GM19467 (cell line): ENCODE measurements at regions not wholly inside any gene's neighbourhood (a gene's known extent, or its start where the extent isn't known, plus 50 kb on each side); places are given as distances from the start of the nearest gene placed in this dataset.
A peak's percentile ranks its signal among the peaks of the same experiment; 100 is the strongest.
"Not testable (repeated sequence)": the region's sequence is repeated elsewhere in the genome, so short reads cannot be mapped to it uniquely, and the experiment has no call there.

ENCODE experiments used
- ATAC-seq: cut with Tn5 transposase; IDR thresholded peaks from one replicate; pipeline ENCODE4 v1.9.1; 2021; ENCODE audit warnings: mild to moderate bottlenecking, moderate library complexity; ENCODE audit not compliant: unreplicated experiment

- ATAC-seq = not testable (repeated sequence)
These were observed 119.6 kb upstream of the FAR2 start for GRCh38 chr12:29029484-29029883.

- ATAC-seq = no peak
These were observed 119.1 kb upstream of the FAR2 start for GRCh38 chr12:29030006-29030405.

GRCh38 chr12:29032446-29032845 is 116.6 kb upstream of the FAR2 start:
- no peak for ATAC-seq

DNA sequence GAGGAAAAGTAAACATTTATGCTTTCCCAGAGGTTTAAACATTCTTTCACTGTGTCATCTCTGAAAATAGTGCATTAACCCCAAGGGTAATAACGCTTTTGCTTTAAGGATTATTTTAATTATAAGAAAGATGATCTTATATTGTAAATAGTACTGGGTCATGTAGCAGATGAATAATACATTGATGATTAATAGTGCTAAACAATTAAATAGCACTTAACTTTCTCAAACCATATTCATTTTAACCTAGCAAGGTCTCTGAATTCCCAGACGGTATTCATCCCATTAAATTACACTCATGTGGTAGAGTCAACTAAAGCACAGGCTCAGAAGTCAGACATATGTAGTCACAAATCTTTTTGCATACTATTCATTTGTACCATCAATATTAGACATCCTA is 115.6 kb upstream of the FAR2 start:
- no peak for ATAC-seq

- ATAC-seq = no peak
These were observed 114.0 kb upstream of the FAR2 start for GRCh38 chr12:29035112-29035511.

DNA sequence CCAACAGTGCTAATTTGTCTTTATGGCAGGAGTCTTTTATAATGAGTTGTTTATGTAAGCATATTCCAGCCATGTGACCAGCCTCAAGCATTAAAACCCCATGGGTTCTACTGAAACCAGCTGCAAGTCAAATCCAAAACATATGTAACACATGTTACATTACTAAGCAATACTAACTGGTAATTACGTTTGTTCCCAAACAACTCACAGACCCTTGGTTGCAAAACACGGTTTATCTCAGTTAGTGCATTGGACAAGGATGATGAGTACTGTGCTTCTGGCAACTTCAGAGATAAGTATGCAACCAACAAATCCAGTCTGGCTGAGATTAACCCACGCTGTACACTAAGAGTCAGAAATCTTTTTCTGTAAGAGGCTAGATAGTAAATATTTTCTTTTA is 110.1 kb upstream of the FAR2 start:
- ATAC-seq = no peak

GRCh38 chr12:29041621-29042020 is 107.5 kb upstream of the FAR2 start:
- ATAC-seq = no peak

GRCh38 chr12:29043069-29043468 is 106.0 kb upstream of the FAR2 start:
- ATAC-seq = no peak

DNA sequence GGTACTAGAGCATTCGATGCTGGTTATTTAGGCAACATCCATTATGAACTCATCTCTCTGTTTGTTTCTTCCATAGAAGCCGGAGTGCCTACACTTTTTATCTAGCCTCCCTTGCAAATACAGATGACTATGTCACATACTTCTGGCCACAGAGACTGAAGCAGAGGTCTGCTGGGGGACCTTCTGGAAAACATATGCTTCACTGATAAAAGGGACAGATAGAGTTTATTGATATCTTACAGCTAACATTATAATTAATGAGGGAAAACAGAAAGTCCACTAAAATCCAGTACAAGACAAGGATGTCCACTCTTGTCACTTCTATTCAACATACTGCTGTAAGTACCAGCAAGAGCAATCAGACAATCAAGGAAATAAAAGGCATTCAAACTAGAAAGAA is 104.3 kb upstream of the FAR2 start:
- ATAC-seq = no peak

GRCh38 chr12:29048787-29049186 is 100.3 kb upstream of the FAR2 start:
- no peak for ATAC-seq

GRCh38 chr12:29050503-29050902 is 98.6 kb upstream of the FAR2 start:
- peak; percentile 78 for ATAC-seq

DNA sequence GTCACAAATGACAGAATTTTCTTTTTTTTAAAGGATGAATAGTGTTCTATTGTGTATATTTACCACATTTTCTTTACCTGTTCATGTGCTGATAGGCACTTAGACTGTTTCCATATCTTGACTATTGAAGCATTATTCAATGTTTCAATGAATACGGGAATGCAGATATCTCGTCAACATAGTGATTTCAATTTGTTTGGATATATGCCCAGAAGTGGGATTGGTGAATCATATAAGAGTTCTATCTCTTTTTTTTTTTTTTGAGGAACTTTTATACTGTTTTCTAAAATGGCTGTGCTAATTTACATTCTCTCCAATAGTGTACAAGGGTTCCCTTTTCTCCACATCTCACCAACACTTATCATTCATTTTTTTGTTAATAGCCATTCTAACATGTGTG is 97.9 kb upstream of the FAR2 start:
- ATAC-seq = no peak

GRCh38 chr12:29053567-29053966 is 95.5 kb upstream of the FAR2 start:
- ATAC-seq = no peak

- no peak for ATAC-seq
These were observed 94.0 kb upstream of the FAR2 start for GRCh38 chr12:29054858-29055663.

GRCh38 chr12:29066011-29066588 is 83.0 kb upstream of the FAR2 start:
- ATAC-seq = no peak

DNA sequence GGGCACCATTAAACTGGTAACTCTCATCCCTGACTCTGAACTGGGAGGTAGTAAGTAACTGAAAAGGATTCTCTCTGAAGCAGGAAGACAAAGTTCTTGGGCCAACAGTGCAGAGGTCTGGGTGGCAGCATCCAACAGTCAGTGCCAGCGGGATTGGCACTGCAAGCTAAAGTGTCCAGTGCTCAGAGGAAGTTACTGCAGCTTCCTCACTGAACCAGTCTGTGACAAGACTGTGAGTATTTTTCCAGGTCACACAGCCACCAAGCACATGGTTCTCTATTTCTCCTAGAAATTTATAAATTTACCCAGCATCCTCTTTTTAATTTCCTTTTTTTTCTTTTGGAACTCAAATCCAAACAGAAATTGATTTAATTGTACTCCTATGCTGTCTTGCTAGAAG is 81.6 kb upstream of the FAR2 start:
- no peak for ATAC-seq

DNA sequence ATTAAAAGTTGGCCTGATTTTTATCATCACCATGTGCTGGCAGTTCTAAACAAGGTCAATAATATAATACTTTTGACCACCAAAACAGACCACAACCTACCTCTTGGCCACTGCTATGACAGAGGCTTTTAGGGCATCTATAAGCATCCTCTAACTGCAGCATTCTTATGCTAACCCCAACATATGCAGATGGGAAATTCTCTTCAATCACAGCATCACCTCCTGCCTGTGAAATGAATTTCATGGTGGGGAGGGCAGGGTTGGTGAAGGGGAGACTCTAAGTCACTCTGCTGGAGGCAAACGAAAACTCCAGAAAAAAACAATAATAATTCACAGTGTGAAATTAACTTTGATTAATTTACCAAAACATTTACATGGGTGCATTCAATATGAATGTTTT is 78.8 kb upstream of the FAR2 start:
- ATAC-seq = no peak

- no peak for ATAC-seq
These were observed 78.0 kb upstream of the FAR2 start for GRCh38 chr12:29071099-29071498.

- ATAC-seq = no peak
These were observed 76.4 kb upstream of the FAR2 start for GRCh38 chr12:29072631-29073030.

- ATAC-seq = peak; percentile 59
These were observed 75.3 kb upstream of the FAR2 start for GRCh38 chr12:29073631-29074239.

DNA sequence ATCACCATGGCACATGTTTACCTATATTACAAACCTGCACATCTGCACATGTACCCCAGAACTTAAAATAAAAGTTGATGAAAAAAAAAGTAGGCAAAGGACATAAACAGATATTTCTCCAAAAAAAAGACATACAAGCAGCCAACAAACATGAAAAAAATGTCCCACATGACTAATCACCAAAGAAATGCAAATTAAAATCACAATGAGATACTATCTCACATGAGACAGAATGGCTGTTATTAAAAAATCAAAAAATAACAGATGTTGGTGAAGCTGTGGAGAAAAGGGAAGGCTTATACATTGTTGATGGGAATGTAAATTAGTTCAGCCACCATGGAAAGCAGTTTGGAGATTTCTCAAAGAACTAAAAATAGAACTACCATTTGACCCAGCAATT is 68.0 kb upstream of the FAR2 start:
- no peak for ATAC-seq

DNA sequence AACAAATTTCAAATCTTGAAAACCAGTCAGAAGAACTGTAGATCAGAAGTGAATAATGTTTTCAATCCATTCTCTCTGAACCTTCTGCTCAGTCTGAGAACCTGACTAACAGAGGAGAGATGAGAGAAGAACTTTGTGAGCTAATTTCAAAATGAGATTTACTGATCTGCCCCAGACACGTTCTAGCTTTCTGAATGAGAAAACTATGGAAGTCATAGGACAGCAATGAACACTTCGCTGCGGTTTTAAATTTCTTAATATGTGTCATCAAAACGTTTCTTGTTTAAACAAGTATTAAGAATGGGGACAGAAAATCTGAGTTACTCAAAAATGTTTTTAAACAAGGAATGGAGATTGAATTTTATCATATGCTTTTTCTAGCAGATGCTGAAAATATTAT is 66.6 kb upstream of the FAR2 start:
- no peak for ATAC-seq
